ENCODE measurements at regions not wholly inside any gene's neighbourhood (a gene's known extent, or its start where the extent isn't known, plus 50 kb on each side); places are given as distances from the start of the nearest gene placed in this dataset.

DNA sequence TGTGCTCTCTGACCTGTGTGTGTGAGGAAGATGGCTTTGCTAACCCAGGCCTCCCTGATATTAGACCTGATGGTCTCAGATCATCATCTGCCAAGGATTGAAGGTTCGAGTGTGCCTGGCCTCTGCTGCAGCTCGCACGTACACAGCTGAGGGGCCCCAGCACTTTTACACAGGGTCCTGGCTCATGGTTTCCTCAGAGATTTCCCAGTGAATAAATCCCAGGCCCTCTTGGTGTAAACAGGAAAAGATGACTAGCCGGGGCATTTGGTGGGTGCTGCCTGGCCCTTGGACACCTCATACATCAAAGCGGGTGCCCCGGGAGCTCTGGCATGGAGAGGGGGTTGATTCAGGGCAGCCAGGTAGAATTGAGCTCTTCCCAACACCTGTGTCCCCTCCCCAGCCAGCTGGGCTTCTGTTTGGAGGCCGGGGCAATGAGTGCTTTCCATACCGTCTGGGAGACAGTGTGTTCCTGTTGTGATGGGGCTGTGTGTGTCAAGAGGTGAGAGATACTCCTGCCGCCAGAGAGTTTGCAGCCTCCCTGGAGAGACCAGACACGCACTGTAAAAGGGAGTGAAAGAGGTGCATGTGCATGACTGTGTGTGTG is 72.5 kb upstream of the TLE3 start:
- TF ChIP-seq, protein P1, sequence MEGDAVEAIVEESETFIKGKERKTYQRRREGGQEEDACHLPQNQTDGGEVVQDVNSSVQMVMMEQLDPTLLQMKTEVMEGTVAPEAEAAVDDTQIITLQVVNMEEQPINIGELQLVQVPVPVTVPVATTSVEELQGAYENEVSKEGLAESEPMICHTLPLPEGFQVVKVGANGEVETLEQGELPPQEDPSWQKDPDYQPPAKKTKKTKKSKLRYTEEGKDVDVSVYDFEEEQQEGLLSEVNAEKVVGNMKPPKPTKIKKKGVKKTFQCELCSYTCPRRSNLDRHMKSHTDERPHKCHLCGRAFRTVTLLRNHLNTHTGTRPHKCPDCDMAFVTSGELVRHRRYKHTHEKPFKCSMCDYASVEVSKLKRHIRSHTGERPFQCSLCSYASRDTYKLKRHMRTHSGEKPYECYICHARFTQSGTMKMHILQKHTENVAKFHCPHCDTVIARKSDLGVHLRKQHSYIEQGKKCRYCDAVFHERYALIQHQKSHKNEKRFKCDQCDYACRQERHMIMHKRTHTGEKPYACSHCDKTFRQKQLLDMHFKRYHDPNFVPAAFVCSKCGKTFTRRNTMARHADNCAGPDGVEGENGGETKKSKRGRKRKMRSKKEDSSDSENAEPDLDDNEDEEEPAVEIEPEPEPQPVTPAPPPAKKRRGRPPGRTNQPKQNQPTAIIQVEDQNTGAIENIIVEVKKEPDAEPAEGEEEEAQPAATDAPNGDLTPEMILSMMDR (conservative IDR thresholded peaks at IDR 0.05; ENCODE audit: low read depth, low read length): no peak
- no peak for TF ChIP-seq CEBPB (IDR thresholded peaks at IDR 0.05; ENCODE audit: low read depth, low read length)
- no peak for TF ChIP-seq POLR2A (IDR thresholded peaks at IDR 0.05; ENCODE audit: low read depth, low read length)
- TF ChIP-seq RAD21 (IDR thresholded peaks at IDR 0.05; ENCODE audit: low read length): no peak
- TF ChIP-seq RFX5 (IDR thresholded peaks at IDR 0.05; ENCODE audit: low read depth, low read length): no peak
- no peak for TF ChIP-seq MAFK (IDR thresholded peaks at IDR 0.05; ENCODE audit: low read depth, low read length)
- TF ChIP-seq SMC3 (IDR thresholded peaks at IDR 0.05; ENCODE audit: low read depth, low read length): no peak
- TF ChIP-seq BHLHE40 (IDR thresholded peaks at IDR 0.05; ENCODE audit: low read depth, low read length): no peak
- TF ChIP-seq, protein P2, sequence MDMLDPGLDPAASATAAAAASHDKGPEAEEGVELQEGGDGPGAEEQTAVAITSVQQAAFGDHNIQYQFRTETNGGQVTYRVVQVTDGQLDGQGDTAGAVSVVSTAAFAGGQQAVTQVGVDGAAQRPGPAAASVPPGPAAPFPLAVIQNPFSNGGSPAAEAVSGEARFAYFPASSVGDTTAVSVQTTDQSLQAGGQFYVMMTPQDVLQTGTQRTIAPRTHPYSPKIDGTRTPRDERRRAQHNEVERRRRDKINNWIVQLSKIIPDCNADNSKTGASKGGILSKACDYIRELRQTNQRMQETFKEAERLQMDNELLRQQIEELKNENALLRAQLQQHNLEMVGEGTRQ (IDR thresholded peaks at IDR 0.05; ENCODE audit: low read depth, low read length): no peak
